Fibroblast of the aortic adventitia (primary cell): ENCODE measurements at regions not wholly inside any gene's neighbourhood (a gene's known extent, or its start where the extent isn't known, plus 50 kb on each side); places are given as distances from the start of the nearest gene placed in this dataset.
A peak's percentile ranks its signal among the peaks of the same experiment; 100 is the strongest.
"Not testable (repeated sequence)": the region's sequence is repeated elsewhere in the genome, so short reads cannot be mapped to it uniquely, and the experiment has no call there.

Experiments
- DNase-seq: peaks from one replicate; pipeline ENCODE4 v3.0.0-alpha.2; 2010; ENCODE audit warnings: low read depth
- H3K4me3 ChIP-seq: 2 replicates; pipeline ENCODE4 v1.5.1; 2011; ENCODE audit warnings: low read depth, mild to moderate bottlenecking, control low read depth, low read length, moderate library complexity
- CTCF ChIP-seq: IDR thresholded peaks from 2 replicates; pipeline ENCODE4 v1.5.1; 2011; ENCODE audit warnings: mild to moderate bottlenecking, low read length, control low read depth, inconsistent platforms; ENCODE audit not compliant: insufficient read depth

- TF ChIP-seq CTCF, result peak; percentile 0
- no peak overlapping the region for H3K4me3 ChIP-seq
- no peak for DNase-seq
Measured at GRCh38 chr5:88060194-88060593, 208.5 kb downstream of the TMEM161B start.

GRCh38 chr5:88058625-88059024 lies 210.0 kb downstream of the TMEM161B start:
- no peak overlapping the region for H3K4me3 ChIP-seq
- DNase-seq, result no peak
- TF ChIP-seq CTCF, result no peak

- DNase-seq, H3K4me3 ChIP-seq: not testable (repeated sequence)
Measured at GRCh38 chr5:88052468-88052867, 216.2 kb downstream of the TMEM161B start.

- no peak overlapping the region for H3K4me3 ChIP-seq
- no peak for DNase-seq
- no peak for TF ChIP-seq CTCF
Measured at GRCh38 chr5:88051148-88051547, 217.5 kb downstream of the TMEM161B start.

GRCh38 chr5:88049737-88050136 lies 218.9 kb downstream of the TMEM161B start:
- H3K4me3 ChIP-seq, result no peak overlapping the region
- DNase-seq, result no peak
- no peak for TF ChIP-seq CTCF

DNA sequence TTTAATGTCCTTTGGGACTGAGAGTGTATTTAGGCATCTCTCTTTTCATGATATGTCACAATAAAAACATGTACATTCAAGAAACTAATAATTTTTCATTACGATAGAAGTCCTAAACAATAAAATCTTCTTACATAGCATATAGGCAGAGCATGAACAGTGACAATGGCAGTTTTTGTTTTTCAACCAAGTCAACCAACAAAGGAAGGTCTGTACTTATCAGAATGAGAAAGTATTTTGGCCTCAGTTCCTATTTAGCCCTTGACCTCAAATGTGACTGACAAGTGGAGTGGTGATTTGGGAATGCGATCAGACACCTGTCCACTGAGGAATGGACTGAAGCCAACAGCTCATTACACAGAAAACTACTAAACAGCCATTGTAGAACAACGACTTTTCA lies 219.5 kb downstream of the TMEM161B start:
- H3K4me3 ChIP-seq, result no peak overlapping the region
- DNase-seq, result no peak
- TF ChIP-seq CTCF, result no peak

DNA sequence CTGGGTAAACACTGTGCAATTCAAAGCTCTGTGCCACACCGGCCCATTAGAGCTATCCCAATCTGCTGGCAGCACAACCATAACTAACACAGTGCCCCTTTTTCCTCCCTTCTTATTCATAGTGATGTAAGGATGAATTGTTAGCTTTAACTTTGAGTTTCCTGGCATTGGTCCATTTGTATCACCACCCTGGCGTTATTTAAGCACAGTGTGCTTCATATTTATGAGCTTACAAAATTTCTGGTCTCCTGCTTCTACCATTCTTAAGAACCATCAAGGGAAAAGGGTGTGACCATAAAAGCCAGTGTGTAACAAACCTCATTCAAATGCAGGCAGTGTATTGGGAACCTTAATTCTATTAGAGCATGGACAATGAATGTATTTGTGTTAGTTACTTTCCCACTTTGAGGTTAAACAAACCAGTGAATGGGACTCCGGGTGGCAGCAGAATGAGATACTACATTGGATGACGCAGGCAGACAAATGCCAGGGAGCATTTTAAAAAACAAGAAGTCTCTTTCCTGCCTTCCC lies 222.6 kb downstream of the TMEM161B start:
- no peak overlapping the region for H3K4me3 ChIP-seq
- no peak for DNase-seq
- no peak for TF ChIP-seq CTCF
